ENCODE measurements at regions not wholly inside any gene's neighbourhood (a gene's known extent, or its start where the extent isn't known, plus 50 kb on each side); places are given as distances from the start of the nearest gene placed in this dataset.

DNA sequence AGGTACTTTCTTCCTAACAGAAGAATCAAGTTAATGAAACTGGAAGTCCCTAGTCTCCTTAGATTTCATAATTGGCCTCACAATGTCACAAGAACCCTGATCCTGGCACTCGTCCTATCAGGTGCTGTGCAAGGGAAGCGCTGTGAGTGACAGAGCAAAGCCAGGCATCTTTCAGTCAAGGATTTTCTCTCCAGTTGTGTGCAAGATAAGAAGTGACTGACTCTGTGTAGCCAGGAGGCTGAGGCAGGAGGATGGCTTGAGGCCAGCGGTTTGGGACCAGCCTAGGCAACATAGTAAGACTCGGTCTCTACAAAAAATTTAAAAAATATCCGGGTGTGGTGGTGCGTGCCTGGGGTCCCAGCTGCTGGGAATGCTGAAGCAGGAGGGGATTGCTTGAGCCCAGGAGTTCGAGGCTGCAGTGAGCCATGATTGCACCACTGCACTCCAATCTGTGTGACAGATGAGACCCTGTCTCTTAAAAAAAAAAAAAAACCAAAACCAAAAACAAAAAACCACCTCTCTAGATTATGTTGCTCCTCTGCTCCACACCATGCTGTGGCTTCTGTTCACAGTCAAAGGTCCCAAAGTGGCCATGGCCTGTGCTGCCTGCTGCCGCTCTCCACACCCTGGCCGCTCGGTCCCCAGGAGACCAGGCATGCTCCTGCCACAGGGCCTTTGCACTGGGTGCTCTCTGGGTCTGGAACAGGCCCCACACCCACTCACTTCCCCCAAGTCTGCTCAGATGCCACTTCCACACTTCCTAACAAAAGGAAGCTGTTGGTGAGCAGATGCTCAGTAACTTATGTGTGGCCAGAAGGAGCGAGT, 54.2 kb upstream of the CLDN5 start:
- H4K20me1 ChIP-seq (ENCODE audit: low read length) = no peaks in the 10 kb centered on the region
- no peaks in the 10 kb centered on the region for H3K27me3 ChIP-seq (ENCODE audit: low read length)
- H3K9ac ChIP-seq (ENCODE audit: low read length) = no peak overlapping the region
- no peaks in the 10 kb centered on the region for H3F3A ChIP-seq (ENCODE audit: low read length, unreplicated experiment)
- no peaks in the 10 kb centered on the region for H3K9me3 ChIP-seq (ENCODE audit: low read length)
- peak overlapping the region; percentile 34; the same call in 1 of the 2 replicates for H3K27ac ChIP-seq (ENCODE audit: low read length)
- H3K9me2 ChIP-seq (replicated peaks; ENCODE audit: low read length) = no peaks in the 10 kb centered on the region
- H2AFZ ChIP-seq (ENCODE audit: low read length) = no peak overlapping the region
- TF ChIP-seq EZH2 (IDR thresholded peaks at IDR 0.05; ENCODE audit: low read length, unreplicated experiment) = no peak
- TF ChIP-seq EZH2phosphoT487 (IDR thresholded peaks at IDR 0.05; ENCODE audit: borderline replicate concordance, low read length) = no peak
- TF ChIP-seq, protein P1, sequence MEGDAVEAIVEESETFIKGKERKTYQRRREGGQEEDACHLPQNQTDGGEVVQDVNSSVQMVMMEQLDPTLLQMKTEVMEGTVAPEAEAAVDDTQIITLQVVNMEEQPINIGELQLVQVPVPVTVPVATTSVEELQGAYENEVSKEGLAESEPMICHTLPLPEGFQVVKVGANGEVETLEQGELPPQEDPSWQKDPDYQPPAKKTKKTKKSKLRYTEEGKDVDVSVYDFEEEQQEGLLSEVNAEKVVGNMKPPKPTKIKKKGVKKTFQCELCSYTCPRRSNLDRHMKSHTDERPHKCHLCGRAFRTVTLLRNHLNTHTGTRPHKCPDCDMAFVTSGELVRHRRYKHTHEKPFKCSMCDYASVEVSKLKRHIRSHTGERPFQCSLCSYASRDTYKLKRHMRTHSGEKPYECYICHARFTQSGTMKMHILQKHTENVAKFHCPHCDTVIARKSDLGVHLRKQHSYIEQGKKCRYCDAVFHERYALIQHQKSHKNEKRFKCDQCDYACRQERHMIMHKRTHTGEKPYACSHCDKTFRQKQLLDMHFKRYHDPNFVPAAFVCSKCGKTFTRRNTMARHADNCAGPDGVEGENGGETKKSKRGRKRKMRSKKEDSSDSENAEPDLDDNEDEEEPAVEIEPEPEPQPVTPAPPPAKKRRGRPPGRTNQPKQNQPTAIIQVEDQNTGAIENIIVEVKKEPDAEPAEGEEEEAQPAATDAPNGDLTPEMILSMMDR (conservative IDR thresholded peaks at IDR 0.05; ENCODE audit: low read depth, low read length) = no peak
- no peaks in the 10 kb centered on the region for H3K36me3 ChIP-seq (ENCODE audit: low read depth, low read length)
- no peak overlapping the region for H3K4me2 ChIP-seq (ENCODE audit: low read length)
- intact Hi-C loops (cut with micrococcal nuclease) = no loop called here
- CTCF ChIA-PET = no interaction called here
- BruUV-seq (replicated peaks) = no TSS peak
- no peaks in the 10 kb centered on the region for H3K79me2 ChIP-seq (ENCODE audit: low read length)
- no peak overlapping the region for H3K4me3 ChIP-seq (ENCODE audit: low read length)
- peaks cover 38% of the 10 kb centered on the region for H3K4me1 ChIP-seq (ENCODE audit: insufficient read depth, low read length)
- ATAC-seq = no peak
- DNase-seq = no peak
- POLR2A ChIA-PET (ENCODE audit: unreplicated experiment) = no interaction called here

DNA sequence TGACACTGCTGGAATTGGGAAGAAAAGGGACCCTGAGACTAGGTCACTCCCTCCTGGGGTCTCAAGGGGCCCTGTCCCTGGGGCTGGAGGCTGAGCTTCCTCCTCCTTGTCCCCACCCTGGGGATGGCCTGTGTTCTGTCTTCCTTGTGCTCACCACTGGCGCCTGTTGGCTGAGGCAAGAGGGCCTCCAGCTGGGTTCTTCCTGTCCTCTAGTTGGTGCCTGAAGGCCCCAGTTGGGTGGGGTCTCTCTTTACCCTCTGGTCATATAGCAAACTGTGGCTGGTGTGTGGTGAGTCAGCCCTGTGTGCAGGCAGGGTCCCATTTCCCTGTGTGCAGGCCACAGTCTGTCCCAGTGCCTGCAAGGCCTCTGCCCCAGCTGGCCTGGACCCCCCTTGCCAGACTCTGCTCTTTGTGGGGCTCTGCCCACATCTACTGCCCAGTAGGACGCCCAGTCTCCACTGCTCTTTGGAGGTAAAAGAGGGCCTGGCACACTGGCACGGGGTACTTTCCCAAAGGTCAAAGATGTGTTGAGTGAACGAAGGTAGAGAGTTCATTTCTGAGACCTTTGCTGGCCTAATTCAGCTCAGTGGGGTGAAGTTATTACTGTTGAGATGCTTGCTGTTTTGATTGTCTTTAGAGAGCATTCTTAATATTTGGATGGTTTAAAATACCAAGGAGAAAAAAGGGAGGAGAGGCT, 55.1 kb upstream of the CLDN5 start:
- TF ChIP-seq EZH2 (IDR thresholded peaks at IDR 0.05; ENCODE audit: low read length, unreplicated experiment) (no peak), EZH2phosphoT487 (IDR thresholded peaks at IDR 0.05; ENCODE audit: borderline replicate concordance, low read length) (no peak)
- TF ChIP-seq, protein P1 (conservative IDR thresholded peaks at IDR 0.05; ENCODE audit: low read depth, low read length) = no peak
- H4K20me1 ChIP-seq (ENCODE audit: low read length) = no peaks in the 10 kb centered on the region
- no peaks in the 10 kb centered on the region for H3K27me3 ChIP-seq (ENCODE audit: low read length)
- H3K4me1 ChIP-seq (ENCODE audit: insufficient read depth, low read length) = peaks cover 34% of the 10 kb centered on the region
- peak; percentile 35 for DNase-seq
- ATAC-seq = peak; percentile 22; the same call in 1 of the 2 replicates
- H3F3A ChIP-seq (ENCODE audit: low read length, unreplicated experiment) = no peaks in the 10 kb centered on the region
- H3K36me3 ChIP-seq (ENCODE audit: low read depth, low read length) = no peaks in the 10 kb centered on the region
- peak overlapping the region; percentile 9; the same call in 1 of the 2 replicates for H3K9ac ChIP-seq (ENCODE audit: low read length)
- H3K27ac ChIP-seq (ENCODE audit: low read length) = peak overlapping the region; percentile 34
- ChIA-PET POLR2A (ENCODE audit: unreplicated experiment) (interaction anchor here (1.0 kb wide), 1 partner anchor 10 kb away, joined by 4 read pairs; no protein-coding TSS in a partner anchor), CTCF (no interaction called here)
- intact Hi-C loops (cut with micrococcal nuclease) = no loop called here
- H3K4me2 ChIP-seq (ENCODE audit: low read length) = 0 out of 2 replicates have a peak overlapping the region, but pooled peaks have one; percentile 6
- no peak overlapping the region for H3K4me3 ChIP-seq (ENCODE audit: low read length)
- H2AFZ ChIP-seq (ENCODE audit: low read length) = peak overlapping the region; percentile 55; the same call in 1 of the 2 replicates
- H3K9me2 ChIP-seq (replicated peaks; ENCODE audit: low read length) = no peaks in the 10 kb centered on the region
- no peaks in the 10 kb centered on the region for H3K9me3 ChIP-seq (ENCODE audit: low read length)
- no peaks in the 10 kb centered on the region for H3K79me2 ChIP-seq (ENCODE audit: low read length)
- no TSS peak for BruUV-seq (replicated peaks)
